MM.1S (cell line): ENCODE measurements at regions not wholly inside any gene's neighbourhood (a gene's known extent, or its start where the extent isn't known, plus 50 kb on each side); places are given as distances from the start of the nearest gene placed in this dataset.

Experiments
- DNase-seq: peaks from one replicate; pipeline ENCODE4 v3.0.0-alpha.2; 2015
- H2AFZ ChIP-seq: fragments of 300-600 bp; sonication (generic); 2 replicates; pipeline ENCODE4 v1.6.0; 2016; ENCODE audit warnings: antibody characterized with exemption, low read length
- H3F3A ChIP-seq: fragments of 300-600 bp; sonication (generic); 2 replicates; pipeline ENCODE4 v1.6.1; 2016; ENCODE audit warnings: mild to moderate bottlenecking, antibody characterized with exemption, low read length, moderate library complexity, mixed read lengths; ENCODE audit not compliant: insufficient read depth
- H3K27ac ChIP-seq: fragments of 300-600 bp; sonication (generic); 2 replicates; pipeline ENCODE4 v1.5.1; 2016; ENCODE audit warnings: mild to moderate bottlenecking, low read length
- H3K27me3 ChIP-seq: fragments of 300-600 bp; sonication (generic); replicated peaks from 2 replicates; pipeline ENCODE4 v1.6.0; 2016; ENCODE audit warnings: low read length; ENCODE audit not compliant: insufficient read depth
- H3K36me3 ChIP-seq: fragments of 300-600 bp; sonication (generic); replicated peaks from 2 replicates; pipeline ENCODE4 v1.6.1; 2016; ENCODE audit warnings: mild to moderate bottlenecking, low read length, mixed read lengths; ENCODE audit not compliant: insufficient read depth
- H3K4me1 ChIP-seq: fragments of 300-600 bp; sonication (generic); 2 replicates; pipeline ENCODE4 v1.6.1; 2016; ENCODE audit warnings: low read length, mixed read lengths
- H3K4me2 ChIP-seq: fragments of 300-600 bp; sonication (generic); 2 replicates; pipeline ENCODE4 v1.6.0; 2016; ENCODE audit warnings: low read depth, low read length
- H3K4me3 ChIP-seq: fragments of 300-600 bp; sonication (generic); 2 replicates; pipeline ENCODE4 v1.5.1; 2016; ENCODE audit warnings: low read length, mixed read lengths
- H3K79me2 ChIP-seq: fragments of 300-600 bp; sonication (generic); 2 replicates; pipeline ENCODE4 v1.6.1; 2016; ENCODE audit warnings: mixed run types, low read length, mixed read lengths
- H3K9ac ChIP-seq: fragments of 300-600 bp; sonication (generic); 2 replicates; pipeline ENCODE4 v1.6.1; 2016; ENCODE audit warnings: low read length, mixed read lengths
- H3K9me2 ChIP-seq: fragments of 300-600 bp; sonication (generic); replicated peaks from 2 replicates; pipeline ENCODE4 v1.6.1; 2016; ENCODE audit warnings: mild to moderate bottlenecking, low read length, mixed read lengths; ENCODE audit not compliant: insufficient read depth
- H3K9me3 ChIP-seq: fragments of 300-600 bp; sonication (generic); replicated peaks from 2 replicates; pipeline ENCODE4 v1.6.1; 2016; ENCODE audit warnings: mild to moderate bottlenecking, low read length, mixed read lengths; ENCODE audit not compliant: insufficient read depth
- H4K20me1 ChIP-seq: fragments of 300-600 bp; sonication (generic); 2 replicates; pipeline ENCODE4 v1.6.1; 2016; ENCODE audit warnings: mild to moderate bottlenecking, low read length, moderate library complexity, mixed read lengths; ENCODE audit not compliant: insufficient read depth
- EZH2 ChIP-seq: fragments of 300-600 bp; sonication (generic); optimal IDR thresholded peaks from 2 replicates; pipeline ENCODE3; 2017; ENCODE audit warnings: low read depth, mild to moderate bottlenecking, antibody characterized with exemption, low read length, mixed read lengths
- EZH2phosphoT487 ChIP-seq: fragments of 300-600 bp; sonication (generic); IDR thresholded peaks from 2 replicates; pipeline ENCODE4 v1.6.1; 2018; ENCODE audit warnings: antibody characterized with exemption, low read length
- TF ChIP-seq, protein P1 (sequence below): fragments of 300-600 bp; sonication (generic); IDR thresholded peaks from 2 replicates; pipeline ENCODE4 v1.5.1; 2016; ENCODE audit warnings: antibody characterized with exemption, low read length, mixed read lengths

DNA sequence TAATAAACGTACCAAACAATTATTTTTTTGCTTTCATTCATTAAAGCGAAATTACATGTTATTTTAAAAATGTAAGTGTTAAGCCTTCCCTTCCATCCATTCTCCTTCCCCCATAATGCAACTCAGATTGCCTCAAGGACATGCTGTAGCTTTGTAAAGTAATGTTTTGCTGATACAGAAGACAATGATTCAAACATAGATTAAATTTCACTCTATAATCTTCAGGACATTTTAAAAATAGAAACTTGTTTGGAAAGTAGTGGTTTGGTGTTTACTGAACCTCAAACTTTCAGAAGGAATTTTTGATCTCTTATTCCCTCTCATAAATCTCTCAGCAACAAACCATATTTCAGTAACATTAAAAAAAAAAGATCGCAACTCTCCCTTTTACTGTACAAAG lies 350.9 kb upstream of the HSF2 start:
- Histone ChIP-seq H2AFZ (no peak overlapping the region), H3K4me1 (no peaks in the 10 kb centered on the region), H3F3A (no peaks in the 10 kb centered on the region), H3K9ac (no peak overlapping the region), H3K9me3 (no peaks in the 10 kb centered on the region), H3K27me3 (no peaks in the 10 kb centered on the region), H3K27ac (no peak overlapping the region), H3K4me2 (no peak overlapping the region), H3K36me3 (no peaks in the 10 kb centered on the region), H4K20me1 (no peaks in the 10 kb centered on the region), H3K9me2 (no peaks in the 10 kb centered on the region), H3K79me2 (no peaks in the 10 kb centered on the region), H3K4me3 (no peak overlapping the region)
- DNase-seq, result no peak
- TF ChIP-seq, protein P1, sequence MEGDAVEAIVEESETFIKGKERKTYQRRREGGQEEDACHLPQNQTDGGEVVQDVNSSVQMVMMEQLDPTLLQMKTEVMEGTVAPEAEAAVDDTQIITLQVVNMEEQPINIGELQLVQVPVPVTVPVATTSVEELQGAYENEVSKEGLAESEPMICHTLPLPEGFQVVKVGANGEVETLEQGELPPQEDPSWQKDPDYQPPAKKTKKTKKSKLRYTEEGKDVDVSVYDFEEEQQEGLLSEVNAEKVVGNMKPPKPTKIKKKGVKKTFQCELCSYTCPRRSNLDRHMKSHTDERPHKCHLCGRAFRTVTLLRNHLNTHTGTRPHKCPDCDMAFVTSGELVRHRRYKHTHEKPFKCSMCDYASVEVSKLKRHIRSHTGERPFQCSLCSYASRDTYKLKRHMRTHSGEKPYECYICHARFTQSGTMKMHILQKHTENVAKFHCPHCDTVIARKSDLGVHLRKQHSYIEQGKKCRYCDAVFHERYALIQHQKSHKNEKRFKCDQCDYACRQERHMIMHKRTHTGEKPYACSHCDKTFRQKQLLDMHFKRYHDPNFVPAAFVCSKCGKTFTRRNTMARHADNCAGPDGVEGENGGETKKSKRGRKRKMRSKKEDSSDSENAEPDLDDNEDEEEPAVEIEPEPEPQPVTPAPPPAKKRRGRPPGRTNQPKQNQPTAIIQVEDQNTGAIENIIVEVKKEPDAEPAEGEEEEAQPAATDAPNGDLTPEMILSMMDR, result no peak
- no peak for TF ChIP-seq EZH2
- TF ChIP-seq EZH2phosphoT487, result no peak

DNA sequence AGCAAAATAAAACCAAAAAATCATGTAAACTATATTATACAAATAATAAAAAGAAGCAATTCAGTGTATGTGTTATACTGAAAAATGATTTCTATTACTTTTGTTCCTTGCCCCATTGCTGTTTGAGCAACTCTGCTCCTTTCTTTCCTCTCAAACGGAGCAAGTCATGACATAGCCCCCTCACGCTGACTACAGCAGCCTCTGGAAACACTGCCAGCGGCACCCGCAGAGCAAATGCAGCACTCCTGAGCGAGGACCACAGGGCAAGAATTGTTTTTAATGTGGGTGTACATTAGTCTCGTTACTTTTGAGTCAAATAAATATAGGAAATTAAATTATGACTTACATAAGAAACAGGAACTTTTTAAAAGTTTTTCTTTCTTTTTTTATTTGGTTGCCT lies 350.1 kb upstream of the HSF2 start:
- H3K27ac ChIP-seq, result no peak overlapping the region
- H3K4me2 ChIP-seq, result no peak overlapping the region
- no peaks in the 10 kb centered on the region for H3K9me2 ChIP-seq
- no peak overlapping the region for H2AFZ ChIP-seq
- TF ChIP-seq EZH2, result no peak
- TF ChIP-seq, protein P1, result no peak
- no peak for TF ChIP-seq EZH2phosphoT487
- no peak for DNase-seq
- no peak overlapping the region for H3K4me3 ChIP-seq
- no peak overlapping the region for H3K9ac ChIP-seq
- no peaks in the 10 kb centered on the region for H3F3A ChIP-seq
- H4K20me1 ChIP-seq, result no peaks in the 10 kb centered on the region
- no peaks in the 10 kb centered on the region for H3K79me2 ChIP-seq
- no peaks in the 10 kb centered on the region for H3K4me1 ChIP-seq
- no peaks in the 10 kb centered on the region for H3K36me3 ChIP-seq
- H3K27me3 ChIP-seq, result no peaks in the 10 kb centered on the region
- no peaks in the 10 kb centered on the region for H3K9me3 ChIP-seq

DNA sequence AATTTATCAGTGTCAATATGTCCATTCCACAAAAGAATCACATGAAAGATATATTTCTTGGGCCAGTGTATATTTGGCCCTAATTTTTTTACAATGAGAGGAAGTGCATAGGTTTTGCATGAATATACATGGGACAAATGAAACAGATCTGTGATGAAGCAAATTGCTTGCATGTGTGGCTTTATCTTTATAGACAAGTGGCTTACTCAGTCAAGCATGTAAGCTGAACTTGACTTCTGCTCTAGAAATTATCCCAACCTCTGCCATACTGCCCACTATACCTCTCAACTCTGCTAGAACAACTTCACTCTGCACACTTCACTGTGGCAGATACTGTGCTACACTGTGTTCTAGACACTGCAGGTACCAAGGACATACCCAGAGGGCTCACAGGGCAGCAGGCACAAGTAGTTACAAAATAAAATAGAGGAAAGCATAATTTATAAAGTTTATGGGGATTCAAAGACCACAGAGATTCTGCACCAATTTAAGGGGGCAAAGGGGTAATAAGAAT lies 349.2 kb upstream of the HSF2 start:
- no peak overlapping the region for H2AFZ ChIP-seq
- H3K79me2 ChIP-seq, result no peaks in the 10 kb centered on the region
- no peak overlapping the region for H3K4me2 ChIP-seq
- TF ChIP-seq, protein P1, result no peak
- TF ChIP-seq EZH2 (no peak), EZH2phosphoT487 (no peak)
- H3K4me1 ChIP-seq, result no peaks in the 10 kb centered on the region
- H4K20me1 ChIP-seq, result no peaks in the 10 kb centered on the region
- no peak for DNase-seq
- H3K36me3 ChIP-seq, result no peaks in the 10 kb centered on the region
- no peaks in the 10 kb centered on the region for H3F3A ChIP-seq
- no peaks in the 10 kb centered on the region for H3K9me2 ChIP-seq
- no peaks in the 10 kb centered on the region for H3K9me3 ChIP-seq
- no peak overlapping the region for H3K9ac ChIP-seq
- H3K27me3 ChIP-seq, result no peaks in the 10 kb centered on the region
- H3K4me3 ChIP-seq, result no peak overlapping the region
- no peak overlapping the region for H3K27ac ChIP-seq
